KMS-11 (cell line): ENCODE measurements at regions not wholly inside any gene's neighbourhood (a gene's known extent, or its start where the extent isn't known, plus 50 kb on each side); places are given as distances from the start of the nearest gene placed in this dataset.

Source experiments
- H2AFZ ChIP-seq: fragments of 200-600 bp; sonication (generic); 2 replicates; pipeline ENCODE4 v1.6.1; 2016; ENCODE audit warnings: antibody characterized with exemption, mixed run types, low read depth
- H3K27ac ChIP-seq: fragments of 200-600 bp; sonication (generic); 2 replicates; pipeline ENCODE4 v1.6.1; 2016; ENCODE audit warnings: mild to moderate bottlenecking, mixed run types
- H3K27me3 ChIP-seq: fragments of 200-600 bp; sonication (generic); 2 replicates; pipeline ENCODE4 v1.6.1; 2017; ENCODE audit warnings: mild to moderate bottlenecking, low read depth, mixed run types, moderate library complexity; ENCODE audit not compliant: insufficient read depth
- H3K36me3 ChIP-seq: fragments of 200-600 bp; sonication (generic); 2 replicates; pipeline ENCODE4 v1.6.1; 2017; ENCODE audit warnings: mild to moderate bottlenecking, mixed run types; ENCODE audit not compliant: insufficient read depth
- H3K4me1 ChIP-seq: fragments of 200-600 bp; sonication (generic); 2 replicates; pipeline ENCODE4 v1.6.1; 2016; ENCODE audit warnings: mild to moderate bottlenecking, low read depth, mixed run types; ENCODE audit not compliant: poor library complexity, severe bottlenecking
- H3K4me2 ChIP-seq: fragments of 200-600 bp; sonication (generic); 2 replicates; pipeline ENCODE4 v1.7.0; 2016; ENCODE audit warnings: mild to moderate bottlenecking, mixed run types
- H3K4me3 ChIP-seq: fragments of 200-600 bp; sonication (generic); IDR thresholded peaks from 2 replicates; pipeline ENCODE4 v1.6.1; 2017; ENCODE audit warnings: low read depth, low read length, mixed read lengths; ENCODE audit not compliant: insufficient read depth
- H3K79me2 ChIP-seq: fragments of 200-600 bp; sonication (generic); 2 replicates; pipeline ENCODE4 v1.6.1; 2016; ENCODE audit warnings: low read depth, mixed run types; ENCODE audit not compliant: insufficient read depth
- H3K9ac ChIP-seq: fragments of 200-600 bp; sonication (generic); 2 replicates; pipeline ENCODE4 v1.6.1; 2016; ENCODE audit warnings: mild to moderate bottlenecking, mixed run types
- H4K20me1 ChIP-seq: fragments of 200-600 bp; sonication (generic); 2 replicates; pipeline ENCODE4 v1.6.1; 2016; ENCODE audit warnings: mild to moderate bottlenecking, mixed run types; ENCODE audit not compliant: insufficient read depth
- TF ChIP-seq, protein P1 (sequence below): fragments of 200-600 bp; sonication (generic); conservative IDR thresholded peaks from 2 replicates; pipeline ENCODE4 v1.6.1; 2017; ENCODE audit warnings: low read depth, mild to moderate bottlenecking, antibody characterized with exemption, low read length, moderate library complexity, mixed read lengths

- no peak overlapping the region for H3K4me2 ChIP-seq
- no peaks in the 10 kb centered on the region for H4K20me1 ChIP-seq
- H3K4me1 ChIP-seq, result no peaks in the 10 kb centered on the region
- no peak overlapping the region for H2AFZ ChIP-seq
- H3K4me3 ChIP-seq, result no peak overlapping the region
- no peaks in the 10 kb centered on the region for H3K36me3 ChIP-seq
- H3K27ac ChIP-seq, result no peak overlapping the region
- TF ChIP-seq, protein P1, sequence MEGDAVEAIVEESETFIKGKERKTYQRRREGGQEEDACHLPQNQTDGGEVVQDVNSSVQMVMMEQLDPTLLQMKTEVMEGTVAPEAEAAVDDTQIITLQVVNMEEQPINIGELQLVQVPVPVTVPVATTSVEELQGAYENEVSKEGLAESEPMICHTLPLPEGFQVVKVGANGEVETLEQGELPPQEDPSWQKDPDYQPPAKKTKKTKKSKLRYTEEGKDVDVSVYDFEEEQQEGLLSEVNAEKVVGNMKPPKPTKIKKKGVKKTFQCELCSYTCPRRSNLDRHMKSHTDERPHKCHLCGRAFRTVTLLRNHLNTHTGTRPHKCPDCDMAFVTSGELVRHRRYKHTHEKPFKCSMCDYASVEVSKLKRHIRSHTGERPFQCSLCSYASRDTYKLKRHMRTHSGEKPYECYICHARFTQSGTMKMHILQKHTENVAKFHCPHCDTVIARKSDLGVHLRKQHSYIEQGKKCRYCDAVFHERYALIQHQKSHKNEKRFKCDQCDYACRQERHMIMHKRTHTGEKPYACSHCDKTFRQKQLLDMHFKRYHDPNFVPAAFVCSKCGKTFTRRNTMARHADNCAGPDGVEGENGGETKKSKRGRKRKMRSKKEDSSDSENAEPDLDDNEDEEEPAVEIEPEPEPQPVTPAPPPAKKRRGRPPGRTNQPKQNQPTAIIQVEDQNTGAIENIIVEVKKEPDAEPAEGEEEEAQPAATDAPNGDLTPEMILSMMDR, result no peak
- no peaks in the 10 kb centered on the region for H3K27me3 ChIP-seq
- H3K9ac ChIP-seq, result no peak overlapping the region
- no peaks in the 10 kb centered on the region for H3K79me2 ChIP-seq
These were observed 84.5 kb upstream of the MOCS2 start for GRCh38 chr5:53194086-53194485.

DNA sequence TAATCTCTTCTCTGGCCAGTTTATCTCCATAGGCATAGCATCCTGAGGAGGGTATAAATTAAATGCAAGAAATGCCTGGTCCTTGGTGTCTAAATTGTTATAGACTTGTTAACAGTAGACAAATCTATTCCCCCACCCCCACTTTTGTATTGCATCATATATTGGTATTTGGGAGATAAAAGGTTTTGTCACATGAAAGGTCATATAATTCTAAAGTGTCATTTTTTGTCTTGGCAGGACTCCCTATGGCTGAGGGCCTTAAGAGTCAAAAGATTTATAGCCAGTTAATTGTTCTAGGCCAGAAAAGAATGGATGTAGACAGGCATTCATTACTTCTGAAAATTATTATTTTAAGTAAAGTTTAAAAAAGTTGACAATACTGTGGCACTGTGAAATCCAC lies 90.3 kb upstream of the MOCS2 start:
- TF ChIP-seq, protein P1, result no peak
- no peaks in the 10 kb centered on the region for H3K4me1 ChIP-seq
- H3K27ac ChIP-seq, result no peak overlapping the region
- H3K9ac ChIP-seq, result no peak overlapping the region
- no peak overlapping the region for H2AFZ ChIP-seq
- no peaks in the 10 kb centered on the region for H3K79me2 ChIP-seq
- no peaks in the 10 kb centered on the region for H4K20me1 ChIP-seq
- no peaks in the 10 kb centered on the region for H3K36me3 ChIP-seq
- H3K4me2 ChIP-seq, result no peak overlapping the region
- no peaks in the 10 kb centered on the region for H3K27me3 ChIP-seq
- no peak overlapping the region for H3K4me3 ChIP-seq

DNA sequence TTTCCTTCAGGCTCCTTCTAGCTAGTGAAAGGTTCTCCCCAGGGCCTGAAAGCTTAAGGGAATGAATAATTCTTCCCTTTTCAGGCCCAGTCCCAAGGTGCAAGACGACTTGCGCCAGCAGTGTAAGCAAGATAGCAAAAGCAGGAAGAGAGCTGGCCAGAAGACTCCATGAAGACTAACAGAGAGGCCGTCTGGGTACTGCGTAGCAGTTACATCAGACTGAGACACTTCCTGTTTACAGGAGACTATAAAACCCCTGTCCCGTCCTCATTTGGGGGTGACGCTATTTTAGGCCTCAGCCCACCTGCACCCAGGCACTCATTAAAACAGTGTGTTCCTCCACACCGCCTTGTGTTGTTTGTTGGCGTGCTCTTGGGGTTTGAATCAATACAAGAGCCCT lies 90.7 kb upstream of the MOCS2 start:
- Histone ChIP-seq H2AFZ (no peak overlapping the region), H3K4me3 (no peak overlapping the region), H3K9ac (no peak overlapping the region), H4K20me1 (no peaks in the 10 kb centered on the region), H3K4me2 (no peak overlapping the region), H3K79me2 (no peaks in the 10 kb centered on the region), H3K36me3 (no peaks in the 10 kb centered on the region), H3K27ac (no peak overlapping the region), H3K4me1 (no peaks in the 10 kb centered on the region), H3K27me3 (no peaks in the 10 kb centered on the region)
- TF ChIP-seq, protein P1, result no peak

GRCh38 chr5:53201746-53202145 lies 92.2 kb upstream of the MOCS2 start:
- no peaks in the 10 kb centered on the region for H4K20me1 ChIP-seq
- no peaks in the 10 kb centered on the region for H3K27me3 ChIP-seq
- H3K4me1 ChIP-seq, result no peaks in the 10 kb centered on the region
- TF ChIP-seq, protein P1, result peak; percentile 52
- H3K27ac ChIP-seq, result no peak overlapping the region
- no peak overlapping the region for H3K4me3 ChIP-seq
- H3K9ac ChIP-seq, result no peak overlapping the region
- no peak overlapping the region for H3K4me2 ChIP-seq
- H3K36me3 ChIP-seq, result no peaks in the 10 kb centered on the region
- no peak overlapping the region for H2AFZ ChIP-seq
- no peaks in the 10 kb centered on the region for H3K79me2 ChIP-seq

- H4K20me1 ChIP-seq, result no peaks in the 10 kb centered on the region
- no peak overlapping the region for H3K4me3 ChIP-seq
- no peak overlapping the region for H2AFZ ChIP-seq
- no peaks in the 10 kb centered on the region for H3K36me3 ChIP-seq
- H3K79me2 ChIP-seq, result no peaks in the 10 kb centered on the region
- TF ChIP-seq, protein P1, result no peak
- no peaks in the 10 kb centered on the region for H3K27me3 ChIP-seq
- H3K9ac ChIP-seq, result no peak overlapping the region
- no peaks in the 10 kb centered on the region for H3K4me1 ChIP-seq
- no peak overlapping the region for H3K27ac ChIP-seq
- H3K4me2 ChIP-seq, result no peak overlapping the region
These were observed 97.0 kb upstream of the MOCS2 start for GRCh38 chr5:53206562-53206961.
